Vagina (tissue), 2 donors: ENCODE measurements at regions not wholly inside any gene's neighbourhood (a gene's known extent, or its start where the extent isn't known, plus 50 kb on each side); places are given as distances from the start of the nearest gene placed in this dataset.

Source experiments
- DNase-seq, 2 donors: peaks; one replicate each; pipeline ENCODE4 v3.0.0-alpha.2; 2017; ENCODE audit errors: extremely low spot score in 2 of 2
- H3K27ac ChIP-seq: fragments of 200-600 bp; sonication (generic); one replicate; pipeline ENCODE4 v1.5.1; 2019
- H3K27me3 ChIP-seq: fragments of 200-600 bp; sonication (generic); one replicate; pipeline ENCODE4 v1.5.1; 2019
- H3K36me3 ChIP-seq, 2 donors: fragments of 200-600 bp; sonication (generic); one replicate each; pipeline ENCODE4 v1.5.1; 2017 to 2019
- H3K4me1 ChIP-seq: fragments of 200-600 bp; sonication (generic); one replicate; pipeline ENCODE4 v1.5.1; 2019
- H3K4me3 ChIP-seq, 2 donors: fragments of 200-600 bp; sonication (generic); 1 replicate in 1 of 2; 2 replicates in 1 of 2; pipeline ENCODE4 v1.5.1; 2016 to 2019
- H3K9me3 ChIP-seq: fragments of 200-600 bp; sonication (generic); one replicate; pipeline ENCODE4 v1.5.1; 2019
- CTCF ChIP-seq, 3 experiments: fragments of 450-650 bp in 2 of 3; fragments of 200-600 bp in 1 of 3; sonication (generic) in 1 of 3; IDR thresholded peaks; one replicate each; pipeline ENCODE4 v1.5.1; 2017 to 2019; ENCODE audit warnings: antibody characterized with exemption in 3 of 3, mild to moderate bottlenecking in 2 of 3, moderate library complexity in 2 of 3
- POLR2A ChIP-seq, 2 donors: fragments of 450-650 bp; IDR thresholded peaks; one replicate each; pipeline ENCODE4 v1.6.1; 2017; ENCODE audit warnings: antibody characterized with exemption in 2 of 2, mild to moderate bottlenecking in 2 of 2, moderate library complexity in 2 of 2
- POLR2AphosphoS5 ChIP-seq, 2 donors: sonication (generic); formaldehyde crosslinking; IDR thresholded peaks; one replicate each; pipeline ENCODE4 v1.9.0; 2017; ENCODE audit warnings: antibody characterized with exemption in 2 of 2, mild to moderate bottlenecking in 2 of 2, low read depth in 1 of 2; ENCODE audit not compliant: insufficient read depth in 1 of 2
- intact Hi-C: fragments of 100-400 bp; cut with DNase I; formaldehyde crosslinking; loops from one replicate; pipeline ENCODE4 v1.15.1; 2023

GRCh38 chr17:36723459-36724025 is 122.2 kb downstream of the MRM1 start:
- no peaks in the 10 kb centered on the region for H3K36me3 ChIP-seq
- DNase-seq, result no peak
- H3K4me1 ChIP-seq, result peaks cover 14% of the 10 kb centered on the region
- intact Hi-C loops, result no loop called here
- H3K4me3 ChIP-seq, result no peak overlapping the region
- no peaks in the 10 kb centered on the region for H3K27me3 ChIP-seq
- TF ChIP-seq POLR2AphosphoS5 (IDR thresholded peaks at IDR 0.05; ENCODE audit: insufficient read depth in 1 of 2, low read depth in 1 of 2) (no peak), CTCF (IDR thresholded peaks at IDR 0.05) (no peak), POLR2A (IDR thresholded peaks at IDR 0.05) (no peak)
- H3K27ac ChIP-seq, result no peak overlapping the region
- no peaks in the 10 kb centered on the region for H3K9me3 ChIP-seq

GRCh38 chr17:36726199-36726598 is 124.8 kb downstream of the MRM1 start:
- DNase-seq, result no peak
- H3K4me3 ChIP-seq, result no peak overlapping the region
- no peaks in the 10 kb centered on the region for H3K36me3 ChIP-seq
- peaks cover 3% of the 10 kb centered on the region for H3K27me3 ChIP-seq
- no peak overlapping the region for H3K27ac ChIP-seq
- TF ChIP-seq POLR2AphosphoS5 (IDR thresholded peaks at IDR 0.05; ENCODE audit: insufficient read depth in 1 of 2, low read depth in 1 of 2) (no peak), CTCF (IDR thresholded peaks at IDR 0.05) (no peak), POLR2A (IDR thresholded peaks at IDR 0.05) (no peak)
- intact Hi-C loops, result no loop called here
- no peaks in the 10 kb centered on the region for H3K9me3 ChIP-seq
- H3K4me1 ChIP-seq, result peaks cover 14% of the 10 kb centered on the region

- no peaks in the 10 kb centered on the region for H3K36me3 ChIP-seq
- no peak for DNase-seq
- H3K27ac ChIP-seq, result no peak overlapping the region
- TF ChIP-seq CTCF (IDR thresholded peaks at IDR 0.05), result no peak
- TF ChIP-seq POLR2AphosphoS5 (IDR thresholded peaks at IDR 0.05; ENCODE audit: insufficient read depth in 1 of 2, low read depth in 1 of 2), result no peak
- no peak overlapping the region for H3K4me3 ChIP-seq
- intact Hi-C loops, result no loop called here
- peaks cover 3% of the 10 kb centered on the region for H3K27me3 ChIP-seq
- H3K4me1 ChIP-seq, result peaks cover 7% of the 10 kb centered on the region
- no peaks in the 10 kb centered on the region for H3K9me3 ChIP-seq
These were observed 125.7 kb downstream of the MRM1 start for GRCh38 chr17:36727052-36727451.

DNA sequence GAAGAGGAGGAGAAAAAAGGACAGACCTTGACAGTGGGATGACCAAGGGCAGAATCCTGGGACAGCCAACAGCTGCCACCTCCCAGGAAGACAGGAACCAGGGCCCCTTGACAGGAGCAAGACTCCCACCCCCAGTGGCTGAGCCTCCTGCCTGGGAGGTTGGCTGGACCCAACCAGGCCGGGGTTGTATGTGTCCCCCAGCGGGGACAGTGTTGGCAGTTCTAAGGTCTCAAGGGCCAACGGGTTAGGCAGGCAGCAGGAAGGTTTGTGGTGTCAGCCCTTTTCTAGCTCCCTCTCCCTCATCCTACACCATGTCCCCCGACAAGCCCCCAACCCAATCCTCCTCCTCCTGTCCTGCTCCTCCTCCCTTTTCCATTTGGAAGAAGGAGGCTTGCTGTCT is 126.2 kb downstream of the MRM1 start:
- TF ChIP-seq POLR2A (IDR thresholded peaks at IDR 0.05) (no peak), POLR2AphosphoS5 (IDR thresholded peaks at IDR 0.05; ENCODE audit: insufficient read depth in 1 of 2, low read depth in 1 of 2) (no peak), CTCF (IDR thresholded peaks at IDR 0.05) (no peak)
- no peak for DNase-seq
- Histone ChIP-seq H3K27me3 (peaks cover 3% of the 10 kb centered on the region), H3K4me3 (no peak overlapping the region), H3K9me3 (no peaks in the 10 kb centered on the region), H3K4me1 (peaks cover 2% of the 10 kb centered on the region), H3K27ac (no peak overlapping the region), H3K36me3 (no peaks in the 10 kb centered on the region)
- intact Hi-C loops, result no loop called here

DNA sequence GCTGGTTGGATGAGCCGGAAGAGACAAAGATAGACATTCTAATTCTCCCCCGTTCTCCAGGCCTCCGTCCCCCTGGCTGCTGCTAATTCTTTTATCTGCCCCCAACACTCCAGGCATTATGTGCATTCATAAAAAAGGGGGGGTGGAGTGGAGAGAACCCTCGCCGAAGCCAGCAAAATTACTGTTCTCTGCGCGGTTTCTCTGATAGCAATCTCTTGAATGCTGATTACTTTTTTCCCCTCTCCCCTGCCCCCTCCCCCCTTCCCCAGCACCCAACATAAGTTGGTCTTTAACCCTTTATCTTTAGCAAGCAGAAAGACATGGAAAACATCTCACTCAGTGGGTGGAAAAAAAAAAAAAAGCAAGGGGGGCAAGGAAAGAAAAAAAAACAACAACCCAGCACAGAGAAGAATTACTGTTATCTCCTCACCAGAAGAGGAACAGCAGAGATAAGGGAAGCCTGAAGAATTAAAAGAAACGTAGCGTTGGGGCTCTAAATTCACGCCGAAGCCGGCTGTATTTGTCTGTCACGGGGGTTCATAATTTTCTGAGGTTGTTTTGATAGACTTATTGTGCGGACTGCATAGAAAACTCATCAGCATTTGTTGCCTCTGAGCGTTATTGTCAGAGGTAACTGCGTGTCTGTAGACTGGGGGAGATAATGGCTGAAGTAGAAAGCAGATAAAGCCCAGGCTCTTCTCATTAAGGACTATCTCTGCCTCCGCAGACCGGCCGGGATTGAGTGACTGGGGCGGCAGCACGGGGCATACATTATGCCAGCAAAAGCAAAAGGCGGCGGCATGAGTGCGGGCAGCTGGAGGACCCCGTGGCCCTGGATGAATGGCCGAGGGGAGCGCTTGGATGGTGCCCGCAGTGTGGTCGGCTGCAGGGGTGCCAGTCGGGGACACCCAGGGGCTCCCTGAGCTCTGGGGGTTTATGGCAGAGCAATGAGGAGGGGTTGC is 126.9 kb downstream of the MRM1 start:
- no peak for DNase-seq
- H3K27me3 ChIP-seq, result peaks cover 3% of the 10 kb centered on the region
- H3K27ac ChIP-seq, result no peak overlapping the region
- no peaks in the 10 kb centered on the region for H3K4me1 ChIP-seq
- no peak for TF ChIP-seq POLR2A (IDR thresholded peaks at IDR 0.05)
- no peak for TF ChIP-seq CTCF (IDR thresholded peaks at IDR 0.05)
- TF ChIP-seq POLR2AphosphoS5 (IDR thresholded peaks at IDR 0.05; ENCODE audit: insufficient read depth in 1 of 2, low read depth in 1 of 2), result no peak
- no peaks in the 10 kb centered on the region for H3K9me3 ChIP-seq
- H3K4me3 ChIP-seq, result no peak overlapping the region
- intact Hi-C loops, result no loop called here
- no peaks in the 10 kb centered on the region for H3K36me3 ChIP-seq
